ENCODE measurements at regions not wholly inside any gene's neighbourhood (a gene's known extent, or its start where the extent isn't known, plus 50 kb on each side); places are given as distances from the start of the nearest gene placed in this dataset.
"Not testable (repeated sequence)": the region's sequence is repeated elsewhere in the genome, so short reads cannot be mapped to it uniquely, and the experiment has no call there.

DNA sequence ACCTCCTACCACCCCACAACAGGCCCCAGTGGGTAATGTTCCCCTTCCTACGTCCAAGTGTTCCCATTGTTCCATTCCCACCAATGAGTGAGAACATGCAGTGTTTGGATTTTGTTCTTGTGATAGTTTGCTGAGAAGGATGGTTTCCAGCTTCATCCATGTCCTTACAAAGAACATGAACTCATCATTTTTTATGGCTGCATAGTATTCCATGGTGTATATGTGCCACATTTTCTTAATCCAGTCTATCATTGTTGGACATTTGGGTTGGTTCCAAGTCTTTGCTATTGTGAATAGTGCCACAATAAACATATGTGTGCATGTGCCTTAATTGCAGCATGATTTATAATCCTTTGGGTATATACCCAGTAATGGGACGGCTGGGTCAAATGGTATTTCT lies 81.6 kb downstream of the P2RY10 start:
- not testable (repeated sequence) for DNase-seq (ENCODE audit: extremely low read depth, low read depth)

DNA sequence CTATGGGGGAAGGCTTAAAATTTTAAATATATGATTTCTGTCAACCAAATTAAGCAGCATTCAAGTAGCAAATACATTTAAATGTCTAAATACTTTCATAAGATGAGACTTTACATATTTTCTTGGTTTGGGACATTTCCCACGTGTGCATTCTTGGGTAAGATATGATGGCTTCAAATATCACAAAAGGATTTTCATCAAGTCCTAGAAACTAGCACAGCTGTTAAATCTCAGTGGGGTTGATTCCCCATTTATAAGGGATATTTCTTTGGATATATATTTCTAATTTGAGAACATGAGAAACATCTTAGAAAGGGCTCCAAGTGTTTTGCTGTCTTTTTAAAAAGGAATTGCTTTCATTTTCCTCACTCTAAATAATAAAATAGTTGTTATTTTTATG lies 90.2 kb downstream of the P2RY10 start:
- no peak for DNase-seq (ENCODE audit: extremely low read depth, low read depth)

DNA sequence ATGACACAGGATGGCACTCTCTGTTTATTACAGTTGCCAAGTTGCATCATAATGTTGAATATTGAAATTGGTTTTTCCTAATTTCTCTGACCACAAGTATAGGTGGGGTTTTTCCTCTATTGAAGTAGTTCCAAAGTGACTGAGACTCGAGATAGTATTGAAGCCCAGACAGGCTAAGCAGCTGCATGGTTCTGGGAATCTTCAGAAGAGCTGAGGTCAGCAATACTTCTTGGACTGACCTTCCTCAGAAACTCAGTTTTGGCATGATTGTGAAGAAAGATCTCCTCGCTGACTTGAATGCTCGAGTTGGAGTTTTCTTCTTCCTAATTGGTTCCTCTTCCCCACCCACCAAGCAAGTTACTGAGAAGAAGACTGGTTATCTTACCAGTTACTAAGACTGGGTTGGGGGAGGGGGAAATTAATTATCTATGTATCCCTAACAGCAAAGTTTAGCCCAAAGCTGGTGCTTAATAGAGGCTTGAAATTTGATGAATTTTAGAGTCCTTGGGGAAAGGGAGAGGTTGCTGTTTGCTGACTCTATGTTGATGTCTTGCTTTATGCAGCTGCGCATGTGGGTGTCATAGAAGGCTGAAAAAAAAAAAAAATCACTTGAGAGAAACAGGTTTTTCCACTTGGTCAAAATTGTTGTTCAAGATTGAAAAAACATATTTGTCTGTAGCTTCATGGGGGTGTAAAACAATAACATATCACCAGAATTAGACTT lies 91.1 kb downstream of the P2RY10 start:
- DNase-seq (ENCODE audit: extremely low read depth, low read depth), result no peak

GRCh38 chrX:79065696-79066095 lies 78.8 kb upstream of the GPR174 start:
- DNase-seq (ENCODE audit: extremely low read depth, low read depth), result no peak

DNA sequence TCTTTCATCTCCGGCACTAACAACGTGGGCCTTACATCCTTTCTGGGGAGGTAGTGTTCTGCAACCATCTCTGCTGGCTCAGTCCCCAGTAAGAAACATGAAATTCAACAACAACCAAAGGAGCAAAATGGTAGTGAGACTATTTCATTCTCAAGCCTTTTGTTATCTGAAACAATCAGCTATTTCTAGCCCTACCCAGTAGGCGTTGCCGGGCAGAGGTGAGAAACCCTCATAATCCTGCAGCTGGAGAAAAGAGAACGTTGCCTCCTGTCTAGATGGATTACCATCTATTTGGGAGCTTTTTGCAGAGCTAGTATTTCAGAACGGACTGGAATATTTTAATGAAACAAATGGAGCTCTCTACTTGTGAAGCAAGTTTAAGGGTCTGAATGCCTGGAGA lies 66.4 kb upstream of the GPR174 start:
- no peak for DNase-seq (ENCODE audit: extremely low read depth, low read depth)

DNA sequence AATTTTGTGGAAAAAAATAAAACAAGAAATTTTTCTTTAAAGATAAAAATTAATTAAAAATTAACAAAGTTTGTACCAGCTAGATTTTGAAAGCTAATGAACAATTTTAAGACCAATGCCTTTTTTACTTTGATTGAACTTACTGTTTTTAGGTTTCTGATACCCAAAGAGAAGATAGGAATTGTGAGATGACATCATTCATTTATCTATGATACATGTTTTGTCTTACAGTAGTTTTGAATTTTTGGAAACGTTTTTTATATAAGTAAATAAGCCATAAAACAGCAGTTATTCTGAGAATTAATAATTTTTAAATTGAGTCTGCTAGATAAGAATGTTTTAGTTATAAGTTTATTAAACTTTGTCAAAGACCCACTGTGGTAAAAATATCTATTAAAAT lies 65.0 kb upstream of the GPR174 start:
- DNase-seq (ENCODE audit: extremely low read depth, low read depth), result no peak

DNA sequence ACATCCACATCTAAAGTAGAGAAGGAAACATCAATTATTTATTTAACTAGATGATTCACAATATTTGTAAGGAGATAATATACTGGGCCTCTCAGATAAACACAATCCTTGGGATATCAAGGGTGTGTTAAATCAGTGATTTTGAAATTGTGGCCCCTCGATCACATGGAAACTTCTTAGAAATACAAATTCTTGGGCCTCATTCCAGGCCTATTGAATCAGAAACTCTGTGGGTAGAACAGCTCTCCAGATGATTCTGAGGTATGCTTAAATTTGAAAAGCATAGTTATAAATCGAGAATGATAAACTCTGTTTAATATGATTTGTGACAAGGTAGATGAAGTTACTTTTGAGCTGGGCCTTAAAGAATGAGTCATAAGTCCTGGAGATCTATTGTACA lies 64.3 kb upstream of the GPR174 start:
- DNase-seq (ENCODE audit: extremely low read depth, low read depth), result peak; percentile 5

DNA sequence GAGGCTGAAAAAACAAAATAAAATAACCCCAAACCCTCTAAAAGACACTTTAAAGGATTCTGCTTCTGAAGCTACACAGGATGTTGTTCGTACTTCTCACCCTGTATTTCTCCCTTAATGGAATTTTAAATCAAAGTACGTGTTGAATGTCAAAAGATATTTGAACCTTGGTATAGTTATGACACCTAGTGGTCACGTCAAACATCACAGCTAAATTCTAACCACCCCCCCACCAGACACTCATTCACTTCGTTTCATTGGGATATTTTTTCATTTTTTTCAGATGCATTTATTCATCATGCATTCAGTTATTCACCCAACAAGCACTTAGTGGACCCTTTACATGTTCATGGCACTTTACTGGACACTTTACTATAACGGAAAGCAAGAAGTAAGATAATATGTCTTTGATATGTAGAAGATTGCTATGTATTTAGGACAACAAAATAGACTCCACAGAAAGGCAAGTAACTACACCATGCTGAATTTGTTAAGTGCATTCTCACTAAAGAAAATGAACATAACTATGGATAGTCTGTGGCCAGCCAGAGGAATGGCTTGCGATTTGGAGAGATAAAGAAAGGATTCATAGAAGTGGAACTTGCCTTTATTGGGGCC lies 62.5 kb upstream of the GPR174 start:
- peak; percentile 14 for DNase-seq (ENCODE audit: extremely low read depth, low read depth)

DNA sequence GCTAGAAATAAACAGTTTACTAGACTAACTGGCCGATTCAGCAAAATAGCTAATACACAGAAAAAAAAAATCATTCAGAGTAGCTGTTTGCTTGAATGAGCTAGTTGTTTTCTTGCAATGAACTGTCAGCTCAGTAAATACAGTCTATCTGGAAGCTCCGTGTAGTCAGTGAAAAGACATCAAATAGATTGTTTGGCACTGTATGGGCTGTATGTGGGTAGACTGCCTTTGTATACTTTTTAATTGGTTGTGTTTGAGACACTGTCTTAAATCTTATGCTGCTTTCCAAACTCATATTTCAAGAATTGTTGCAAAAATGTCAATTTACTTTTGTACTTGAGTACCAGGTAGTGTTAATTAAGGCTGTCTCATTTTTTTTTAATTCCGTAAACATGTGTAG lies 61.6 kb upstream of the GPR174 start:
- no peak for DNase-seq (ENCODE audit: extremely low read depth, low read depth)

DNA sequence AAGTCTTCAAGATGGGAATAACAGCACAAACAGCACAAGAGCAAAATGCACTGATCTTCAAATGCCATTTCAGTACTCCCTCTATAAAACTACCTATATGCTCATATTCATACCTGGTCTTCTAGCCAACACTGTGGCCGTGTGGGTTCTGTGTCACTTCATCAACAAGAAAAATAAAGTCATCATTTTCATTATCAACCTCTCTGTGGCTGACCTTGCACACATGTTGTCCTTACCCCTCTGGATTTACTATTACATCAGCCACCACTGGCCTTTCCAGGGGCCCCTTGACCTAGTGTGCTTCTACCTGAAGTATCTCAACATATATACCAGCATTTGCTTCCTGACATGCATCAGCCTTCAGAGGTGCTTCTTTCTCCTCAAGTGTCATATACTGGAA lies 59.6 kb upstream of the GPR174 start:
- DNase-seq (ENCODE audit: extremely low read depth, low read depth), result no peak

- DNase-seq (ENCODE audit: extremely low read depth, low read depth), result no peak
Observed at GRCh38 chrX:79089896-79090584, 54.4 kb upstream of the GPR174 start.

GRCh38 chrX:79094075-79094832 lies 50.2 kb upstream of the GPR174 start:
- DNase-seq (ENCODE audit: extremely low read depth, low read depth), result no peak

All from NCI-H460 (cell line).